GM23338 (cell line): ENCODE measurements at regions not wholly inside any gene's neighbourhood (a gene's known extent, or its start where the extent isn't known, plus 50 kb on each side); places are given as distances from the start of the nearest gene placed in this dataset.

Experiments used
- ATAC-seq: fragments of 200-7000 bp; cut with Tn5 transposase; 3 replicates; pipeline ENCODE4 v1.9.1; 2020
- DNase-seq: peaks from one replicate; pipeline ENCODE4 v3.0.0-alpha.2; 2015; ENCODE audit warnings: low spot score
- H2AFZ ChIP-seq: fragments of 200-600 bp; sonication (generic); 2 replicates; pipeline ENCODE4 v1.8.0; 2016; ENCODE audit warnings: antibody characterized with exemption, mild to moderate bottlenecking, moderate library complexity
- H3F3A ChIP-seq: fragments of 200-600 bp; sonication (generic); replicated peaks from 2 replicates; pipeline ENCODE4 v1.8.0; 2017; ENCODE audit warnings: antibody characterized with exemption, mixed run types, low read depth
- H3K27ac ChIP-seq: fragments of 200-600 bp; sonication (generic); 2 replicates; pipeline ENCODE4 v1.6.1; 2016; ENCODE audit warnings: low read depth
- H3K27me3 ChIP-seq: fragments of 200-600 bp; sonication (generic); 2 replicates; pipeline ENCODE4 v1.8.0; 2016; ENCODE audit warnings: mild to moderate bottlenecking, mixed run types, moderate library complexity; ENCODE audit not compliant: insufficient read depth
- H3K36me3 ChIP-seq: fragments of 200-600 bp; sonication (generic); 2 replicates; pipeline ENCODE4 v1.8.0; 2016; ENCODE audit warnings: mild to moderate bottlenecking; ENCODE audit not compliant: insufficient read depth
- H3K4me1 ChIP-seq: fragments of 200-600 bp; sonication (generic); 2 replicates; pipeline ENCODE4 v1.8.0; 2016; ENCODE audit warnings: mild to moderate bottlenecking, moderate library complexity; ENCODE audit not compliant: insufficient read depth
- H3K4me2 ChIP-seq: fragments of 200-600 bp; sonication (generic); 2 replicates; pipeline ENCODE4 v1.7.1; 2017; ENCODE audit warnings: mixed run types
- H3K4me3 ChIP-seq: fragments of 200-600 bp; sonication (generic); 2 replicates; pipeline ENCODE4 v1.6.1; 2016; ENCODE audit warnings: mixed run types
- H3K79me2 ChIP-seq: fragments of 200-600 bp; sonication (generic); replicated peaks from 2 replicates; pipeline ENCODE4 v1.8.0; 2017; ENCODE audit warnings: mild to moderate bottlenecking; ENCODE audit not compliant: insufficient read depth
- H3K9me2 ChIP-seq: fragments of 200-600 bp; sonication (generic); 2 replicates; pipeline ENCODE4 v1.8.0; 2017; ENCODE audit not compliant: insufficient read depth
- H4K20me1 ChIP-seq: fragments of 200-600 bp; sonication (generic); replicated peaks from 2 replicates; pipeline ENCODE4 v1.8.0; 2017; ENCODE audit warnings: mild to moderate bottlenecking; ENCODE audit not compliant: insufficient read depth
- H3K27ac Mint-ChIP-seq: 2 replicates; pipeline ENCODE4 v1.8.0; 2020; ENCODE audit warnings: inconsistent platforms, mild to moderate bottlenecking, moderate library complexity, mixed read lengths
- H3K27me3 Mint-ChIP-seq: 3 replicates; pipeline ENCODE4 v1.8.0; 2022; ENCODE audit warnings: low read depth, mild to moderate bottlenecking, moderate library complexity, mixed read lengths, inconsistent platforms; ENCODE audit not compliant: insufficient read depth, poor library complexity
- H3K36me3 Mint-ChIP-seq: 3 replicates; pipeline ENCODE4 v1.8.0; 2021; ENCODE audit warnings: low read depth, mild to moderate bottlenecking, inconsistent platforms, moderate library complexity, mixed read lengths
- H3K4me1 Mint-ChIP-seq: 3 replicates; pipeline ENCODE4 v1.8.0; 2020; ENCODE audit warnings: mild to moderate bottlenecking, inconsistent platforms, mixed read lengths
- H3K4me3 Mint-ChIP-seq: 3 replicates; pipeline ENCODE4 v1.8.0; 2021; ENCODE audit warnings: moderate library complexity, mild to moderate bottlenecking, inconsistent platforms, mixed read lengths
- H3K9me3 Mint-ChIP-seq: 3 replicates; pipeline ENCODE4 v1.8.0; 2020; ENCODE audit warnings: moderate library complexity, mild to moderate bottlenecking, inconsistent platforms, mixed read lengths
- CREB1 ChIP-seq: fragments of 250-450 bp; sonication (Bioruptor Pico); IDR thresholded peaks from 2 replicates; pipeline ENCODE4 v1.5.0; 2020; ENCODE audit warnings: low read depth, mild to moderate bottlenecking, moderate library complexity
- ETS1 ChIP-seq: IDR thresholded peaks from 2 replicates; pipeline ENCODE4 v1.6.1; 2016; ENCODE audit warnings: antibody characterized with exemption
- EZH2 ChIP-seq: fragments of 200-600 bp; sonication (generic); IDR thresholded peaks from one replicate; pipeline ENCODE4 v1.8.0; 2017; ENCODE audit warnings: antibody characterized with exemption, mild to moderate bottlenecking, low read depth; ENCODE audit not compliant: unreplicated experiment
- EZH2phosphoT487 ChIP-seq: fragments of 200-600 bp; sonication (generic); IDR thresholded peaks from one replicate; pipeline ENCODE4 v1.8.1; 2018; ENCODE audit warnings: antibody characterized with exemption; ENCODE audit not compliant: unreplicated experiment
- JUNB ChIP-seq: IDR thresholded peaks from one replicate; pipeline ENCODE4 v1.6.1; 2016; ENCODE audit warnings: antibody characterized with exemption; ENCODE audit not compliant: unreplicated experiment
- NANOG ChIP-seq: IDR thresholded peaks from 2 replicates; pipeline ENCODE4 v1.6.1; 2016; ENCODE audit warnings: antibody characterized with exemption, borderline replicate concordance
- POLR2AphosphoS5 ChIP-seq: IDR thresholded peaks from 2 replicates; pipeline ENCODE4 v1.6.1; 2016; ENCODE audit warnings: antibody characterized with exemption, low read depth
- STAT1 ChIP-seq: IDR thresholded peaks from one replicate; pipeline ENCODE4 v1.6.1; 2016; ENCODE audit warnings: antibody characterized with exemption; ENCODE audit not compliant: unreplicated experiment
- ZNF114 ChIP-seq: fragments of 250-450 bp; sonication (Bioruptor Pico); IDR thresholded peaks from 2 replicates; pipeline ENCODE4 v1.5.0; 2020; ENCODE audit warnings: mild to moderate bottlenecking, moderate library complexity
- ZNF331 ChIP-seq: fragments of 250-450 bp; sonication (Bioruptor Pico); IDR thresholded peaks from 2 replicates; pipeline ENCODE4 v1.5.0; 2020; ENCODE audit warnings: low read depth, mild to moderate bottlenecking, moderate library complexity
- ZNF462 ChIP-seq: fragments of 250-450 bp; sonication (Bioruptor Pico); IDR thresholded peaks from 2 replicates; pipeline ENCODE4 v1.5.0; 2020; ENCODE audit warnings: mild to moderate bottlenecking, moderate library complexity
- TF ChIP-seq, protein P1 (sequence below): IDR thresholded peaks from one replicate; pipeline ENCODE4 v1.6.1; 2018; ENCODE audit warnings: antibody characterized with exemption; ENCODE audit not compliant: unreplicated experiment
- TF ChIP-seq, protein P2 (sequence below), 2 experiments: fragments of 200-600 bp in 1 of 2; sonication (generic) in 1 of 2; conservative IDR thresholded peaks; 2 replicates each; pipeline versions ENCODE4 v1.5.1 to v1.6.1; 2016 to 2017; ENCODE audit warnings: antibody characterized with exemption in 2 of 2, low read depth in 2 of 2, mild to moderate bottlenecking in 2 of 2, moderate library complexity in 1 of 2

DNA sequence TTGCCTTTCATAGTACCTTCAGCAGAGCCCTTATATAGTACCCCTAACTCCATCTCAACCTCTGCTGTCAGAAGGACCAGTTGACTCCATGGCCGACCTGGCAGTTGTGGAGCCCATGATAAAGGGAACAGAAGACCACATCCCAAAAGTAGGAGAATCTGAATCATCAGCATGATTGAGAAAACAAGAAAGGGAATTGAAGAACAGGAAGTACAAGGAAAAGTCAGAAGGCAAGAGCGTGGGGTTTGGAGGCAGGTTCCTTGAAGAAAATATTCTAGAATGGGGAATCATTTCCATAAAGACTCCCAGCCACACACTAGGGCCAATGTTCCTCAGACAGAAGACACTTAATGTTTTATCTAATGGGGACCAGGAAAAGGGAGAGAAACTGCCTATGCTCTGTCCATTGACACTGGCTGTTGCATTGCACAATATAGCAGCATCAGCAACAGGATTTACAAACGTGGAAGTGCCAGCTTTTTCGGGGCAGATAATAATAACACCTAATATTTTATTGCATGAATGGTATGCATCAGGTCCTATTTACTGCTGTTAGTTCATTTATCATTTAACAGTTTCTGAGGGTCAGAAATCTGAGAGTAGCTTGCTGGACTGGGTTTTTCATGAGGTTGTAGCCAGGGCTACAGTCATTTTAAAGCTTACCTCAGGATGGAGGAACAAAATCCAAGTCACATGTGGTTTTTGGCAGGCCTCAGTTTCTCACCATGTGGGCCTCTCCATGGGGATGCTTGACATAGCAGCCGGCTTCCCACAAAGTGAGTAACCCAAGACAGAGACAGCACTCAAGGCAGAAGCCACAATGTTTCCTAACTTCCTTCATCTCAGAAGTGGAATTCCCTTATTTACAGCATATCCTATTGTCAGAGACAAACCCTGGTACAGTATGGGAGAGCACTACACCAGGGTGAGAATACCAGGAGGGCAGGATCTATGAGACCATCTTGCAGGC, 483.4 kb downstream of the PLPP3 start:
- no peak overlapping the region for H3K4me3 ChIP-seq
- no peak for DNase-seq
- H3K9me3 Mint-ChIP-seq: peaks cover 3% of the 10 kb centered on the region; the same call in 1 of the 3 replicates
- no peak overlapping the region for H3K4me3 Mint-ChIP-seq
- H3K4me1 Mint-ChIP-seq: peaks cover 3% of the 10 kb centered on the region; the same call in 1 of the 3 replicates
- no peak for ATAC-seq
- no peaks in the 10 kb centered on the region for H3F3A ChIP-seq
- peaks cover 6% of the 10 kb centered on the region; the same call in 1 of the 2 replicates for H3K9me2 ChIP-seq
- peaks cover 2% of the 10 kb centered on the region for H3K27me3 Mint-ChIP-seq
- H3K27ac ChIP-seq: no peak overlapping the region
- no peaks in the 10 kb centered on the region for H3K27me3 ChIP-seq
- no peak overlapping the region for H3K27ac Mint-ChIP-seq
- no peaks in the 10 kb centered on the region for H3K4me1 ChIP-seq
- no peaks in the 10 kb centered on the region for H3K36me3 Mint-ChIP-seq
- H3K79me2 ChIP-seq: no peaks in the 10 kb centered on the region
- H3K4me2 ChIP-seq: no peak overlapping the region
- TF ChIP-seq JUNB: no peak
- TF ChIP-seq STAT1: no peak
- no peak for TF ChIP-seq ZNF331 (CRISPR knock-in tag)
- no peak for TF ChIP-seq EZH2
- TF ChIP-seq POLR2AphosphoS5: no peak
- no peak for TF ChIP-seq EZH2phosphoT487
- TF ChIP-seq ZNF114 (CRISPR knock-in tag): no peak
- TF ChIP-seq, protein P1, sequence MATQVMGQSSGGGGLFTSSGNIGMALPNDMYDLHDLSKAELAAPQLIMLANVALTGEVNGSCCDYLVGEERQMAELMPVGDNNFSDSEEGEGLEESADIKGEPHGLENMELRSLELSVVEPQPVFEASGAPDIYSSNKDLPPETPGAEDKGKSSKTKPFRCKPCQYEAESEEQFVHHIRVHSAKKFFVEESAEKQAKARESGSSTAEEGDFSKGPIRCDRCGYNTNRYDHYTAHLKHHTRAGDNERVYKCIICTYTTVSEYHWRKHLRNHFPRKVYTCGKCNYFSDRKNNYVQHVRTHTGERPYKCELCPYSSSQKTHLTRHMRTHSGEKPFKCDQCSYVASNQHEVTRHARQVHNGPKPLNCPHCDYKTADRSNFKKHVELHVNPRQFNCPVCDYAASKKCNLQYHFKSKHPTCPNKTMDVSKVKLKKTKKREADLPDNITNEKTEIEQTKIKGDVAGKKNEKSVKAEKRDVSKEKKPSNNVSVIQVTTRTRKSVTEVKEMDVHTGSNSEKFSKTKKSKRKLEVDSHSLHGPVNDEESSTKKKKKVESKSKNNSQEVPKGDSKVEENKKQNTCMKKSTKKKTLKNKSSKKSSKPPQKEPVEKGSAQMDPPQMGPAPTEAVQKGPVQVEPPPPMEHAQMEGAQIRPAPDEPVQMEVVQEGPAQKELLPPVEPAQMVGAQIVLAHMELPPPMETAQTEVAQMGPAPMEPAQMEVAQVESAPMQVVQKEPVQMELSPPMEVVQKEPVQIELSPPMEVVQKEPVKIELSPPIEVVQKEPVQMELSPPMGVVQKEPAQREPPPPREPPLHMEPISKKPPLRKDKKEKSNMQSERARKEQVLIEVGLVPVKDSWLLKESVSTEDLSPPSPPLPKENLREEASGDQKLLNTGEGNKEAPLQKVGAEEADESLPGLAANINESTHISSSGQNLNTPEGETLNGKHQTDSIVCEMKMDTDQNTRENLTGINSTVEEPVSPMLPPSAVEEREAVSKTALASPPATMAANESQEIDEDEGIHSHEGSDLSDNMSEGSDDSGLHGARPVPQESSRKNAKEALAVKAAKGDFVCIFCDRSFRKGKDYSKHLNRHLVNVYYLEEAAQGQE: no peak
- TF ChIP-seq, protein P2, sequence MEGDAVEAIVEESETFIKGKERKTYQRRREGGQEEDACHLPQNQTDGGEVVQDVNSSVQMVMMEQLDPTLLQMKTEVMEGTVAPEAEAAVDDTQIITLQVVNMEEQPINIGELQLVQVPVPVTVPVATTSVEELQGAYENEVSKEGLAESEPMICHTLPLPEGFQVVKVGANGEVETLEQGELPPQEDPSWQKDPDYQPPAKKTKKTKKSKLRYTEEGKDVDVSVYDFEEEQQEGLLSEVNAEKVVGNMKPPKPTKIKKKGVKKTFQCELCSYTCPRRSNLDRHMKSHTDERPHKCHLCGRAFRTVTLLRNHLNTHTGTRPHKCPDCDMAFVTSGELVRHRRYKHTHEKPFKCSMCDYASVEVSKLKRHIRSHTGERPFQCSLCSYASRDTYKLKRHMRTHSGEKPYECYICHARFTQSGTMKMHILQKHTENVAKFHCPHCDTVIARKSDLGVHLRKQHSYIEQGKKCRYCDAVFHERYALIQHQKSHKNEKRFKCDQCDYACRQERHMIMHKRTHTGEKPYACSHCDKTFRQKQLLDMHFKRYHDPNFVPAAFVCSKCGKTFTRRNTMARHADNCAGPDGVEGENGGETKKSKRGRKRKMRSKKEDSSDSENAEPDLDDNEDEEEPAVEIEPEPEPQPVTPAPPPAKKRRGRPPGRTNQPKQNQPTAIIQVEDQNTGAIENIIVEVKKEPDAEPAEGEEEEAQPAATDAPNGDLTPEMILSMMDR (conservative IDR thresholded peaks at IDR 0.05; ENCODE audit: low read depth in 2 of 2): no peak
- TF ChIP-seq ETS1: no peak
- TF ChIP-seq NANOG: no peak
- TF ChIP-seq CREB1: no peak
- no peak for TF ChIP-seq ZNF462 (CRISPR knock-in tag)
- H3K36me3 ChIP-seq: no peaks in the 10 kb centered on the region
- H2AFZ ChIP-seq: no peak overlapping the region
- no peaks in the 10 kb centered on the region for H4K20me1 ChIP-seq
